NCI-H2196 (cell line): ENCODE measurements at regions not wholly inside any gene's neighbourhood (a gene's known extent, or its start where the extent isn't known, plus 50 kb on each side); places are given as distances from the start of the nearest gene placed in this dataset.
"Not testable (repeated sequence)": the region's sequence is repeated elsewhere in the genome, so short reads cannot be mapped to it uniquely, and the experiment has no call there.

Experiments
- DNase-seq: peaks from one replicate; lab custom pipeline; 2025; ENCODE audit not compliant: unreplicated experiment; lab: John Stamatoyannopoulos, UW

GRCh38 chr4:105025263-105026017 is 121.2 kb upstream of the TET2 start:
- DNase-seq = no peak

GRCh38 chr4:105036991-105037390 is 109.7 kb upstream of the TET2 start:
- no peak for DNase-seq

GRCh38 chr4:105042451-105042850 is 104.2 kb upstream of the TET2 start:
- DNase-seq = no peak

GRCh38 chr4:105050896-105051295 is 95.8 kb upstream of the TET2 start:
- no peak for DNase-seq

- DNase-seq = no peak
Measured at GRCh38 chr4:105057370-105058105, 89.1 kb upstream of the TET2 start.

- no peak for DNase-seq
Measured at GRCh38 chr4:105058177-105058812, 88.4 kb upstream of the TET2 start.

- DNase-seq = no peak
Measured at GRCh38 chr4:105059337-105059736, 87.3 kb upstream of the TET2 start.

- no peak for DNase-seq
Measured at GRCh38 chr4:105060628-105061027, 86.0 kb upstream of the TET2 start.

- DNase-seq = no peak
Measured at GRCh38 chr4:105061136-105061696, 85.5 kb upstream of the TET2 start.

GRCh38 chr4:105061731-105062130 is 84.9 kb upstream of the TET2 start:
- DNase-seq = no peak

GRCh38 chr4:105066401-105066800 is 80.3 kb upstream of the TET2 start:
- DNase-seq = no peak

- DNase-seq = no peak
Measured at GRCh38 chr4:105067431-105067830, 79.2 kb upstream of the TET2 start.

- DNase-seq = no peak
Measured at GRCh38 chr4:105067946-105068345, 78.7 kb upstream of the TET2 start.

GRCh38 chr4:105068516-105068915 is 78.2 kb upstream of the TET2 start:
- no peak for DNase-seq

GRCh38 chr4:105072095-105072494 is 74.6 kb upstream of the TET2 start:
- DNase-seq = not testable (repeated sequence)

GRCh38 chr4:105074097-105074496 is 72.6 kb upstream of the TET2 start:
- no peak for DNase-seq

GRCh38 chr4:105075045-105075444 is 71.6 kb upstream of the TET2 start:
- DNase-seq = no peak

GRCh38 chr4:105088110-105088879 is 58.4 kb upstream of the TET2 start:
- DNase-seq = no peak

GRCh38 chr4:105092356-105092755 is 54.3 kb upstream of the TET2 start:
- DNase-seq = no peak

- DNase-seq = no peak
Measured at GRCh38 chr4:105092768-105093167, 53.9 kb upstream of the TET2 start.

GRCh38 chr4:105093975-105094374 is 52.7 kb upstream of the TET2 start:
- DNase-seq = no peak
